ENCODE measurements at regions not wholly inside any gene's neighbourhood (a gene's known extent, or its start where the extent isn't known, plus 50 kb on each side); places are given as distances from the start of the nearest gene placed in this dataset.

DNA sequence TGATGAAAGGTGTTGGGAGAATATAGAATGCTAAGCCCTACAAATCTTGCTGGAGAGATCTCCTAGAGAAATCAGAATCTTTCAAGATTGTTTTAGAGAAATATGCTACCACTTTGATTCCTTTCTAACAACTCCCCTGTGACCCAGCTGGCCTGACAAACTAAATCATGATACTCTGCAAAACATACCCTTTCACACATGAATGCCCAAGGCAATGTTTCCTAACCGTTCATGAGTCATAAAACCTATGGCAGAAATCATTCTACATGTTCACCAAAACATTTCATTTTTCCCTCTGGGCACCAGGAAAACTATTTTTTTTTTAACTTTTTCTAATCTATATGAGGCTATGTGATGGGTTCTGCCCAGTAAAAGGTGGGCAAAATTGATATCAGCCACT, 77.8 kb upstream of the SETBP1 start:
- no peak overlapping the region for H3K27ac ChIP-seq
- no peaks in the 10 kb centered on the region for H3K79me2 ChIP-seq
- H3K4me3 ChIP-seq (ENCODE audit: low read depth, low read length): no peak overlapping the region
- no peak overlapping the region for H3K9ac ChIP-seq
- H3K4me2 ChIP-seq (ENCODE audit: low read length): no peak overlapping the region
- H3K27me3 ChIP-seq (ENCODE audit: control insufficient read depth, insufficient read depth, low read length): no peaks in the 10 kb centered on the region
- no peaks in the 10 kb centered on the region for H3K9me3 ChIP-seq (ENCODE audit: control insufficient read depth, low read length)
- H3K4me1 ChIP-seq: no peaks in the 10 kb centered on the region
- TF ChIP-seq CTCF (IDR thresholded peaks at IDR 0.05): no peak
- H2AFZ ChIP-seq: no peak overlapping the region
- H3K36me3 ChIP-seq (ENCODE audit: control insufficient read depth, insufficient read depth, low read length): no peaks in the 10 kb centered on the region

DNA sequence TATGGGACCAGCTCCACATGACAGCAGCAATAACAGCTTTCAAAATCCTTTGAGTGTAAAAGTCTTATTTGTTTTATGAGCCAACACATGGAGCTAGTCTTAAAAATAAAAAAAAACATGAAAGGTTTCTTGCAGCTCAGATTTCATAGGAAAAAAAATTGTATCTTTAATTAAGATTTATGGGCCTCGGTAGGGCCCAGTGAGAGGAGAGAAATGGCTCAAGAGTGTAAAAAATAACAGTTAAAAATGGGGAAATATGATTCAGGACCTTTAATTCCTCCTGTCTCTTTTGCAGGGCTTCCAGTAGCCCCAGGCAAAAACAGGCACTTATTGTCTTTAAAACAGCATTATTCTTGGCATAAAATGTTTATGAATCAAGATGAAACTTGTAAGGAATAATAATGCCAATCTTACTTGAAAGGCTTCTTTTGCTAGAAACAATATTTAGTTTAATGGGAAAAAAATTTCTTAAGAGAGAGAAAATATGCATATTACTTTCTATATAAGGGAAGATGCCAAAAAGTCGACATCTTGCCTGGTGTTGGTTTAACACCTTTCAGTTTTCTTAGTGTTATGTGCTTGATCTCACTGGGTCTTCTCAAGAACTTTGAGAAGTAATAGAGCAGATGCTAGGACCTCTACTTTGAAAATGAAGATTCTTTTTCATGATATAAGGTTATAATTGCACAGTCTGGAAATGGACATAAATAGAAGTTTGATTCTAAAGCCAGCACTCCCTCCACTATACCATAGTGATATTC, 71.3 kb upstream of the SETBP1 start:
- Histone ChIP-seq H3K9ac (no peak overlapping the region), H3K79me2 (no peaks in the 10 kb centered on the region), H3K4me3 (ENCODE audit: low read depth, low read length) (no peak overlapping the region), H3K27me3 (ENCODE audit: control insufficient read depth, insufficient read depth, low read length) (no peaks in the 10 kb centered on the region), H3K4me1 (no peaks in the 10 kb centered on the region), H3K9me3 (ENCODE audit: control insufficient read depth, low read length) (no peaks in the 10 kb centered on the region), H2AFZ (no peak overlapping the region), H3K4me2 (ENCODE audit: low read length) (no peak overlapping the region), H3K27ac (no peak overlapping the region), H3K36me3 (ENCODE audit: control insufficient read depth, insufficient read depth, low read length) (no peaks in the 10 kb centered on the region)
- TF ChIP-seq CTCF (IDR thresholded peaks at IDR 0.05): no peak

GRCh38 chr18:44620812-44621211, 59.9 kb upstream of the SETBP1 start:
- H3K4me3 ChIP-seq (ENCODE audit: low read depth, low read length): no peak overlapping the region
- no peaks in the 10 kb centered on the region for H3K9me3 ChIP-seq (ENCODE audit: control insufficient read depth, low read length)
- no peaks in the 10 kb centered on the region for H3K36me3 ChIP-seq (ENCODE audit: control insufficient read depth, insufficient read depth, low read length)
- no peaks in the 10 kb centered on the region for H3K79me2 ChIP-seq
- H3K4me1 ChIP-seq: peaks cover 2% of the 10 kb centered on the region
- H3K27me3 ChIP-seq (ENCODE audit: control insufficient read depth, insufficient read depth, low read length): no peaks in the 10 kb centered on the region
- no peak overlapping the region for H3K4me2 ChIP-seq (ENCODE audit: low read length)
- H3K9ac ChIP-seq: no peak overlapping the region
- TF ChIP-seq CTCF (IDR thresholded peaks at IDR 0.05): no peak
- H3K27ac ChIP-seq: no peak overlapping the region
- no peak overlapping the region for H2AFZ ChIP-seq

- TF ChIP-seq CTCF (IDR thresholded peaks at IDR 0.05): no peak
- Histone ChIP-seq H3K4me3 (ENCODE audit: low read depth, low read length) (no peak overlapping the region), H2AFZ (no peak overlapping the region), H3K4me2 (ENCODE audit: low read length) (no peak overlapping the region), H3K27ac (no peak overlapping the region), H3K9ac (no peak overlapping the region), H3K79me2 (no peaks in the 10 kb centered on the region), H3K4me1 (peaks cover 2% of the 10 kb centered on the region), H3K36me3 (ENCODE audit: control insufficient read depth, insufficient read depth, low read length) (no peaks in the 10 kb centered on the region), H3K9me3 (ENCODE audit: control insufficient read depth, low read length) (no peaks in the 10 kb centered on the region), H3K27me3 (ENCODE audit: control insufficient read depth, insufficient read depth, low read length) (no peaks in the 10 kb centered on the region)
Measured at GRCh38 chr18:44624052-44624451, 56.6 kb upstream of the SETBP1 start.

DNA sequence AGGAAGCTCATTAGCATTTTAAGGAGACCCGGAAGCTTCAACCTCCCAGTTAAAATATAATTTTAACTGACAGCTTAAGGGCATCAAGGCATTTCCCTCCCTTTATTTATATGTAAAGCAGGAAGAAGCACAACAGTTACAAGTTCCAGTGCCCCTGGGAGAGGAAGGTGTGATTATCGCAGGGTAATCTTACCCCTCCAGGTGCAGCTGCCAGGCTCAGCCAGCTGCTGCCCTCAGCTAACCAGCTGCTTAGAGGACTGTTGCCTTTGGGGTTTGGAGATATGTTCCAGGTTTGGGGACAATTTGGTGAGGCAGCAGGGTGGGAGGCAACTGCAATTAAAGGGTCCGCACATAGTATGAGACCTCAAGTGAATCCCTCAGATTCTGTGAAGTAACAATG, 55.3 kb upstream of the SETBP1 start:
- no peaks in the 10 kb centered on the region for H3K9me3 ChIP-seq (ENCODE audit: control insufficient read depth, low read length)
- no peak overlapping the region for H3K27ac ChIP-seq
- no peak overlapping the region for H3K4me3 ChIP-seq (ENCODE audit: low read depth, low read length)
- TF ChIP-seq CTCF (IDR thresholded peaks at IDR 0.05): no peak
- no peaks in the 10 kb centered on the region for H3K79me2 ChIP-seq
- H3K4me1 ChIP-seq: peaks cover 2% of the 10 kb centered on the region
- H3K4me2 ChIP-seq (ENCODE audit: low read length): no peak overlapping the region
- H3K27me3 ChIP-seq (ENCODE audit: control insufficient read depth, insufficient read depth, low read length): no peaks in the 10 kb centered on the region
- H2AFZ ChIP-seq: no peak overlapping the region
- H3K9ac ChIP-seq: no peak overlapping the region
- H3K36me3 ChIP-seq (ENCODE audit: control insufficient read depth, insufficient read depth, low read length): no peaks in the 10 kb centered on the region
